Neuronal stem cell (in vitro differentiated cells): ENCODE measurements at regions not wholly inside any gene's neighbourhood (a gene's known extent, or its start where the extent isn't known, plus 50 kb on each side); places are given as distances from the start of the nearest gene placed in this dataset.

Experiments used
- DNase-seq: peaks from one replicate; pipeline ENCODE4 v3.0.0-alpha.2; 2013; ENCODE audit warnings: low spot score
- H2AFZ ChIP-seq: one replicate; pipeline ENCODE4 v1.6.1; 2013; ENCODE audit warnings: mild to moderate bottlenecking, low read length, inconsistent platforms
- H2AK5ac ChIP-seq: 2 replicates; pipeline ENCODE4 v1.6.1; 2013; ENCODE audit warnings: low read depth, mild to moderate bottlenecking, inconsistent platforms, low read length, moderate library complexity, mixed read lengths
- H2BK120ac ChIP-seq: 2 replicates; pipeline ENCODE4 v1.6.1; 2013; ENCODE audit warnings: low read depth, mild to moderate bottlenecking, inconsistent platforms, low read length, moderate library complexity, mixed read lengths
- H2BK12ac ChIP-seq: one replicate; pipeline ENCODE4 v1.6.1; 2013; ENCODE audit warnings: low read length, inconsistent platforms
- H2BK15ac ChIP-seq: 2 replicates; pipeline ENCODE4 v1.6.1; 2013; ENCODE audit warnings: mild to moderate bottlenecking, low read length, inconsistent platforms, mixed read lengths
- H2BK5ac ChIP-seq: one replicate; pipeline ENCODE4 v1.6.1; 2013; ENCODE audit warnings: inconsistent platforms, mild to moderate bottlenecking, low read length, moderate library complexity
- H3K14ac ChIP-seq: one replicate; pipeline ENCODE4 v1.6.1; 2013; ENCODE audit warnings: low read length, inconsistent platforms
- H3K18ac ChIP-seq: 2 replicates; pipeline ENCODE4 v1.6.1; 2013; ENCODE audit warnings: low read length, inconsistent platforms
- H3K23ac ChIP-seq: 2 replicates; pipeline ENCODE4 v1.6.1; 2013; ENCODE audit warnings: low read depth, mild to moderate bottlenecking, mixed read lengths, low read length, inconsistent platforms; ENCODE audit not compliant: poor library complexity
- H3K27ac ChIP-seq: replicated peaks from 3 replicates; pipeline ENCODE4 v1.5.1; 2013; ENCODE audit warnings: low read length, inconsistent platforms
- H3K27me3 ChIP-seq, 3 experiments: 2 replicates each; pipeline ENCODE4 v1.6.1; 2013; ENCODE audit warnings: low read length in 3 of 3, mild to moderate bottlenecking in 2 of 3, inconsistent platforms in 1 of 3, low read depth in 1 of 3, mixed read lengths in 1 of 3, moderate library complexity in 1 of 3; ENCODE audit not compliant: control insufficient read depth in 3 of 3, insufficient read depth in 3 of 3
- H3K36me3 ChIP-seq, 2 donors: replicated peaks in 1 of 2; 2 replicates each; pipeline ENCODE4 v1.6.1; 2013; ENCODE audit warnings: low read length in 2 of 2; ENCODE audit not compliant: control insufficient read depth in 2 of 2, insufficient read depth in 2 of 2
- H3K4ac ChIP-seq: 2 replicates; pipeline ENCODE4 v1.6.1; 2013; ENCODE audit warnings: inconsistent platforms, mild to moderate bottlenecking, low read length, moderate library complexity
- H3K4me1 ChIP-seq, 2 donors: 1 replicate in 1 of 2; 2 replicates in 1 of 2; pipeline ENCODE4 v1.6.1; 2013; ENCODE audit warnings: low read length in 2 of 2, low read depth in 1 of 2; ENCODE audit not compliant: control insufficient read depth in 2 of 2, insufficient read depth in 1 of 2
- H3K4me2 ChIP-seq: one replicate; pipeline ENCODE4 v1.6.1; 2013; ENCODE audit warnings: mild to moderate bottlenecking, low read length, inconsistent platforms; ENCODE audit not compliant: insufficient read depth, poor library complexity, severe bottlenecking
- H3K4me3 ChIP-seq, 2 donors: 2 replicates each; pipeline ENCODE4 v1.5.1; 2013; ENCODE audit warnings: low read length in 2 of 2, mild to moderate bottlenecking in 2 of 2, inconsistent platforms in 1 of 2, moderate library complexity in 1 of 2
- H3K79me1 ChIP-seq: one replicate; pipeline ENCODE4 v1.6.1; 2013; ENCODE audit warnings: low read depth, mild to moderate bottlenecking, inconsistent platforms, low read length, moderate library complexity
- H3K9ac ChIP-seq: one replicate; pipeline ENCODE4 v1.6.1; 2013; ENCODE audit warnings: mild to moderate bottlenecking, low read depth, low read length, inconsistent platforms; ENCODE audit not compliant: poor library complexity
- H3K9me3 ChIP-seq, 2 donors: replicated peaks in 1 of 2; 2 replicates each; pipeline versions ENCODE3 to v1.6.1; 2013; ENCODE audit warnings: low read length in 2 of 2, mild to moderate bottlenecking in 2 of 2, inconsistent platforms in 1 of 2, low read depth in 1 of 2, mixed read lengths in 1 of 2, moderate library complexity in 1 of 2; ENCODE audit not compliant: control insufficient read depth in 2 of 2, insufficient read depth in 1 of 2
- H4K8ac ChIP-seq: one replicate; pipeline ENCODE4 v1.6.1; 2013; ENCODE audit warnings: low read depth, mild to moderate bottlenecking, inconsistent platforms, low read length, moderate library complexity
- H4K91ac ChIP-seq: one replicate; pipeline ENCODE4 v1.6.1; 2013; ENCODE audit warnings: low read length, low read depth, mild to moderate bottlenecking, inconsistent platforms; ENCODE audit not compliant: poor library complexity
- WGBS, 2 donors: extraction: QIAGEN DNeasy Blood & Tissue Kit; methylation state at CpG; one replicate each; pipeline ENCODE4 v1.1.7; 2013; ENCODE audit warnings: missing lambda C conversion rate in 2 of 2, mixed read lengths in 1 of 2; ENCODE audit not compliant: insufficient read length in 2 of 2, insufficient replicate concordance in 1 of 2; ENCODE audit errors: extremely low coverage in 2 of 2; 5-methylcytosine and 5-hydroxymethylcytosine counted together

DNA sequence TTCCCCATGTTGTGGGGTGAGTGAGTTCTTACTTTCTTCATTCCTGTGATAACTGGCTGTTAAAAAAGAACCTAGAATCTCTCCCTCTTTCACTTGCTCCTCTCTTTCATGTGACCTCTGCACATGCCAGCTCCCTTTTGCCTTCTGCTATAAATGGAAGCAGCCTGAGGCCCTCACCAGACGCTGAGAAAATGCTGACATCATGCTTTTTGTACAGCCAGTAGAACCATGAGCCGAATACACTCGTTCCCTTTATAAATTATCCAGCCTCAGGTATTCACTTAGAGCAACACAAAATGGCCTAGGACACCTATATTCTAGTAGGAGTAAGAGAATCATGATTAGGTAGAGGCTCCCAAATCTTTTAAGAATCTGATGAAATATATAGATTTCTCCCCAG, 333.5 kb downstream of the LRIG3 start:
- Histone ChIP-seq H4K8ac (no peak overlapping the region), H2BK12ac (no peak overlapping the region), H2AK5ac (no peak overlapping the region), H3K18ac (no peak overlapping the region), H3K4me2 (no peak overlapping the region), H3K79me1 (no peaks in the 10 kb centered on the region), H2BK15ac (no peak overlapping the region), H3K36me3 (no peaks in the 10 kb centered on the region), H2BK5ac (no peak overlapping the region), H3K27ac (no peak overlapping the region), H3K4ac (no peak overlapping the region), H3K9ac (no peak overlapping the region), H3K27me3 (no peaks in the 10 kb centered on the region), H3K4me1 (peaks cover 0 to 4% of the 10 kb centered on the region in 2 donors), H4K91ac (no peak overlapping the region), H3K9me3 (no peaks in the 10 kb centered on the region), H2AFZ (no peak overlapping the region), H3K4me3 (no peak overlapping the region), H3K14ac (no peak overlapping the region), H3K23ac (no peak overlapping the region), H2BK120ac (no peak overlapping the region)
- no CpG with 5 or more reads among the region's 3 CpGs for WGBS, 2 donors
- no peak for DNase-seq

DNA sequence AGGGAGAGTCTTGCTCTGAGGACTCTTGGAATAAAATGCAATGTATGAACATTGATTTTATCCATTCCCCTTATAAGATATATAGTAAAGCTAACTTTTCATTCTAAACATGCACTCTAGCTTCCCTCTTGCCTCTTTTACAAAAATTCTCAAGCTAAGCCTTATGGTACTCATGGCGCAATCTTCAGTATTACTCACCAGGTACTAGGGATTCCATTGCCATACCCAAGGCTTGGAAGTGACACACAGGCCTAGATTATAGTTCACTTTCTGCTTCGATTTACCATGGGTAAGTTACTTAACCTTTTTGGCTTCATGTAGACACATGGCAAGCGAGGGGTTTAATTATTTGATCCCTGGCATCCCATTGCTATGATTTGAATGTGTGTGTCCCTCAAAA, 331.5 kb downstream of the LRIG3 start:
- no peak overlapping the region for H2AK5ac ChIP-seq
- no peak overlapping the region for H3K14ac ChIP-seq
- H3K9ac ChIP-seq = no peak overlapping the region
- H3K27me3 ChIP-seq = no peaks in the 10 kb centered on the region
- H4K8ac ChIP-seq = no peak overlapping the region
- H2BK12ac ChIP-seq = no peak overlapping the region
- H4K91ac ChIP-seq = no peak overlapping the region
- H3K4me2 ChIP-seq = no peak overlapping the region
- H3K4me3 ChIP-seq = no peak overlapping the region
- H3K79me1 ChIP-seq = no peaks in the 10 kb centered on the region
- no peak for DNase-seq
- no peak overlapping the region for H3K23ac ChIP-seq
- WGBS, 2 donors = no CpG with 5 or more reads among the region's 3 CpGs
- no peaks in the 10 kb centered on the region for H3K9me3 ChIP-seq
- peaks cover 0 to 4% of the 10 kb centered on the region in 2 donors for H3K4me1 ChIP-seq
- no peak overlapping the region for H2BK5ac ChIP-seq
- no peak overlapping the region for H2BK15ac ChIP-seq
- no peak overlapping the region for H3K27ac ChIP-seq
- no peaks in the 10 kb centered on the region for H3K36me3 ChIP-seq
- no peak overlapping the region for H3K4ac ChIP-seq
- H3K18ac ChIP-seq = no peak overlapping the region
- H2BK120ac ChIP-seq = no peak overlapping the region
- H2AFZ ChIP-seq = no peak overlapping the region

DNA sequence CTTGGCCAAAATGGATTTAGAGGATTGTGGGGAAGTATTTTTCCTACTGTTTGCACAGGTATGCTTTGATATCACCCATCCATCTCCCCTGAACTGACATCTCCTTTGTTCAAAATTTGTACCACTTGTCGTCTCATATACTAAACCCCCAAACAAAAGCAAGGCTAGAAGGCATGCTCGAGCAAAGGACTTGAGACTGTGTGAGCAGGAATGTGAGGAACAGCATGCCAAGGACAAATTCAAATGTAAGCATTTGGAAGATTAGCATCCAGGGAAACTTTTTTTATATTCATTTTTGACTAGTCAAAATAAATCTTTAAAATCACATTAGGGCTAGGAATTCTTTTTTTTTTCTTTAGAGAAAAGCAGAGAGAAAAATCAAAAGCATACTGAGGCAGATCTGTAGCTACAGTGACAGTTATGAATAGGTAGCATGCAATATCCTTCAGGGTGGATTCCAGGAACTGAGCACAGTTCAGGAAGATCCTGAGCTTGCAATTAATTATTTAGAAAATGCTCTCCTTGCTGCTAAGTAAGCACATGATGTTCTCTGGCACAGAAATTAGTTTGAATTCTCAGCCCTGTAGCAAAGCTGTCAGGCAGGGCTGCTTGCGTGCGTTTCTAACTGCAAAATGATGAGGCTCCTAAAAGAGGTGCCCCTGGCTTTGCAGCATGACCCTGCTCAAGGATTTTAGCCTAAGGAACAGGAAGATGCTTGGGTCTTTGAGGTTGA, 327.7 kb downstream of the LRIG3 start:
- WGBS, 2 donors = no CpG with 5 or more reads among the region's 4 CpGs
- Histone ChIP-seq H3K4me3 (no peak overlapping the region), H3K36me3 (no peaks in the 10 kb centered on the region), H3K23ac (no peak overlapping the region), H3K4ac (no peak overlapping the region), H3K4me1 (peaks cover 0 to 4% of the 10 kb centered on the region in 2 donors), H3K9ac (no peak overlapping the region), H2AFZ (peak overlapping the region; percentile 6), H4K8ac (no peak overlapping the region), H2BK120ac (no peak overlapping the region), H3K27ac (no peak overlapping the region), H3K14ac (no peak overlapping the region), H2BK12ac (no peak overlapping the region), H3K18ac (no peak overlapping the region), H3K4me2 (no peak overlapping the region), H3K9me3 (no peaks in the 10 kb centered on the region), H3K27me3 (no peaks in the 10 kb centered on the region), H3K79me1 (no peaks in the 10 kb centered on the region), H4K91ac (no peak overlapping the region), H2BK5ac (no peak overlapping the region), H2BK15ac (no peak overlapping the region), H2AK5ac (no peak overlapping the region)
- DNase-seq = no peak

- no peak overlapping the region for H3K4me3 ChIP-seq
- H4K8ac ChIP-seq = no peak overlapping the region
- H3K9me3 ChIP-seq = no peaks in the 10 kb centered on the region
- H2AFZ ChIP-seq = no peak overlapping the region
- H3K23ac ChIP-seq = no peak overlapping the region
- H3K4me1 ChIP-seq = no peaks in the 10 kb centered on the region
- no peaks in the 10 kb centered on the region for H3K79me1 ChIP-seq
- H3K9ac ChIP-seq = no peak overlapping the region
- H3K4me2 ChIP-seq = no peak overlapping the region
- no peak overlapping the region for H2BK120ac ChIP-seq
- no CpG with 5 or more reads among the region's 6 CpGs for WGBS, 2 donors
- no peak overlapping the region for H2AK5ac ChIP-seq
- no peak overlapping the region for H3K27ac ChIP-seq
- no peak overlapping the region for H3K4ac ChIP-seq
- no peak overlapping the region for H4K91ac ChIP-seq
- H3K27me3 ChIP-seq = no peaks in the 10 kb centered on the region
- H2BK12ac ChIP-seq = no peak overlapping the region
- no peak overlapping the region for H2BK5ac ChIP-seq
- H2BK15ac ChIP-seq = no peak overlapping the region
- H3K36me3 ChIP-seq = no peaks in the 10 kb centered on the region
- DNase-seq = no peak
- H3K14ac ChIP-seq = no peak overlapping the region
- no peak overlapping the region for H3K18ac ChIP-seq
Observed at GRCh38 chr12:58593557-58594304, 326.6 kb downstream of the LRIG3 start.
